AG09309 (cell line): ENCODE measurements at regions not wholly inside any gene's neighbourhood (a gene's known extent, or its start where the extent isn't known, plus 50 kb on each side); places are given as distances from the start of the nearest gene placed in this dataset.
"Not testable (repeated sequence)": the region's sequence is repeated elsewhere in the genome, so short reads cannot be mapped to it uniquely, and the experiment has no call there.

Experiments
- DNase-seq: peaks from one replicate; pipeline ENCODE4 v3.0.0-alpha.2; 2010; ENCODE audit warnings: low read depth
- H3K4me3 ChIP-seq: 2 replicates; pipeline ENCODE4 v1.5.1; 2011; ENCODE audit warnings: mild to moderate bottlenecking, low read depth, low read length, moderate library complexity; ENCODE audit not compliant: control insufficient read depth
- TF ChIP-seq, protein P1 (sequence below): IDR thresholded peaks from 2 replicates; pipeline ENCODE4 v1.5.1; 2011; ENCODE audit warnings: mild to moderate bottlenecking, low read depth, low read length, inconsistent platforms; ENCODE audit not compliant: insufficient read depth, control insufficient read depth; ENCODE audit errors: missing control alignments

DNA sequence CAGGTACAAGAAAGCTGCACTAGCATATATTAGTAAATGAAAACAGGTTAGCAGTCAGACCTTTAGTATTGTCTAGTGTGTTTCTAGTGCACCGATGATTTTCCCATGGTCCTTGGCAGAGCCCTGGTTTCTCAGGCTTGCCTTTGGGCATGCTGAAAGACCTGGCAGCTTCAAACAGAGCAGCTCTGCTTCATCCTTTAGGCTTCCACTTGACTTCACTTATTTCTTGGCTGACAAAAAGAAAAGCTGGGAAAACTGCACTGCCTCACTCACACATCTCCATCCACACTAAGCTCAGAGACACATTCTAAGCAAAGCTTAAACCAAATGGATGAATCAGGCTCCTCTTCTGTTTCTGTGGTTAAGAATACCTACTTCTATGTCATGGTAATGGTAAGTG is 374.8 kb upstream of the PDZRN3 start:
- no peak overlapping the region for H3K4me3 ChIP-seq
- TF ChIP-seq, protein P1, sequence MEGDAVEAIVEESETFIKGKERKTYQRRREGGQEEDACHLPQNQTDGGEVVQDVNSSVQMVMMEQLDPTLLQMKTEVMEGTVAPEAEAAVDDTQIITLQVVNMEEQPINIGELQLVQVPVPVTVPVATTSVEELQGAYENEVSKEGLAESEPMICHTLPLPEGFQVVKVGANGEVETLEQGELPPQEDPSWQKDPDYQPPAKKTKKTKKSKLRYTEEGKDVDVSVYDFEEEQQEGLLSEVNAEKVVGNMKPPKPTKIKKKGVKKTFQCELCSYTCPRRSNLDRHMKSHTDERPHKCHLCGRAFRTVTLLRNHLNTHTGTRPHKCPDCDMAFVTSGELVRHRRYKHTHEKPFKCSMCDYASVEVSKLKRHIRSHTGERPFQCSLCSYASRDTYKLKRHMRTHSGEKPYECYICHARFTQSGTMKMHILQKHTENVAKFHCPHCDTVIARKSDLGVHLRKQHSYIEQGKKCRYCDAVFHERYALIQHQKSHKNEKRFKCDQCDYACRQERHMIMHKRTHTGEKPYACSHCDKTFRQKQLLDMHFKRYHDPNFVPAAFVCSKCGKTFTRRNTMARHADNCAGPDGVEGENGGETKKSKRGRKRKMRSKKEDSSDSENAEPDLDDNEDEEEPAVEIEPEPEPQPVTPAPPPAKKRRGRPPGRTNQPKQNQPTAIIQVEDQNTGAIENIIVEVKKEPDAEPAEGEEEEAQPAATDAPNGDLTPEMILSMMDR = no peak
- DNase-seq = no peak

DNA sequence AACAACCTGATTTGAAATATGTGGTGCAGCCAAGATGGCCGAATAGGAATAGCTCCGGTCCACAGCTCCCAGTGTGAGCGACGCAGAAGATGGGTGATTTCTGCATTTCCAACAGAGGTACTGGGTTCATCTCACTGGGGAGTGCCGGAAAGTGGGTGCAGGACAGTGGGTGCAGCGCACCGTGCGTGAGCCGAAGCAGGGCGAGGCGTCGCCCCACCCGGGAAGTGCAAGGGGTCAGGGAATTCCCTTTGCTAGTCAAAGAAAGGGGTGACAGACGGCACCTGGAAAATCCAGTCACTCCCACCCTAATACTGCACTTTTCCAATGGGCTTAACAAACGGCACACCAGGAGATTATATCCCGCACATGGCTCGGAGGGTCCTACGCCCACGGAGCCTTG is 365.9 kb upstream of the PDZRN3 start:
- not testable (repeated sequence) for H3K4me3 ChIP-seq, DNase-seq

DNA sequence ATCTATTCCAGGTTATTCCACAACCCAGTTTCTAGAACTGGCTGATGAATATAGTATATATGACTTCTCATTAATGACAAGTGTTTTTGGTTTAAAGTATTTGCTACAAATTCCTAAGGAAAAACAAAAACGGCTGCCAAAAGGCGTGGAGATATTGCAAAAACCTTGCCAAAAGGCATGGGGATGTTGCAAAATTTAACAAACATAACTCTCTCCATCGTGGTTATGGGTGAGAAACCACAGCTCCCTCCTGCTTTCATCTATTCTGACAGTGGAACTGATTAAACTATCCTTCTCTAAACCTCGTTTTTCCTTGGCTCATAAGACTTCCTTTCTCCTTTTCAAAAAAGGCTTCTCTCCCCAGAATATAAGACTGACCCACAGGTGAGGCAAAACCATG is 342.0 kb upstream of the PDZRN3 start:
- DNase-seq = no peak
- H3K4me3 ChIP-seq = no peak overlapping the region
- TF ChIP-seq, protein P1 = no peak

DNA sequence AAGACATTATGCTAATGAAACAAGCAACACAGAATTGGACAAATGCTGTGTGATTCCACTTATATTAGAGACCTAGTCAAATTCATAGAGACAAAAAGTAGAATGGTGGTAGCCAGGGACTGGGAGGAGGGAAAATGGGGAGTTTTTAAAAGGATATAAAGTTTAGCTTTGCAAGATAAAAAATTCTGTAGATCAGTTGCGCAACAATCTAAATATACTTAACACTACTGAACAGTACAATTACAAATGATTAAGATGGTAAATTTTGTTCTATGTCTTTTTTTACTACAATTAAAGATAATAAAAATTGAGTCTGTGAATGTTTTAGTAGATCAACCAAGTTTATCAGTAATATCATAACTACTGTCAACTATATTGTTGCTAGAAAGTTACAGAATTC is 340.1 kb upstream of the PDZRN3 start:
- TF ChIP-seq, protein P1 = no peak
- no peak overlapping the region for H3K4me3 ChIP-seq
- no peak for DNase-seq

DNA sequence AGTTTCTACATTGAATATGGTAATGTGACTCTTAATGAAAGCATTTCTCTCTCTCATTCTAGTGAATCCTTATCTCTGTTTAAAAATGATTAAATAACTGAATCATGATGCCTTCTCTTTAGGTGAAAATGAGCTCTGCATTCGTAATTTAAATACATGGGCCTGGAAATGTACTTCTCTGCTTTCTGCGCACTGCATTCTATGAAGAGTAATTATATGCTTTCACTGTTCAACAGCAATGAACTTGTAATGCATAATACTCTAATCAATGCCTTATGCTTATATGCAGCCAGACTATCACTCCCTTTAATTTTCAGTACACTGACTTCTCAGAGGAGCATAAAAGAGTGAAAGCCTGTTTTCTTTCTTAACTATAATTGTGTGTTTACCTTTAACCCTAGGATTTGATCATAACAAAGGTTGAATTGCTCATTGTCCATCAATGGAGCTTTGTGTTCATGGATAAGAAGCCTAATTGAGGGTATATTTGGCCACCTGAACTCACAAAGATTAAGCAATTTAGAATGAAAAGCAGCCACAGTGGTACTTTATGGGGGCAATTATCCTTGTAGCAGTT is 330.8 kb upstream of the PDZRN3 start:
- H3K4me3 ChIP-seq = no peak overlapping the region
- no peak for DNase-seq
- TF ChIP-seq, protein P1 = no peak

DNA sequence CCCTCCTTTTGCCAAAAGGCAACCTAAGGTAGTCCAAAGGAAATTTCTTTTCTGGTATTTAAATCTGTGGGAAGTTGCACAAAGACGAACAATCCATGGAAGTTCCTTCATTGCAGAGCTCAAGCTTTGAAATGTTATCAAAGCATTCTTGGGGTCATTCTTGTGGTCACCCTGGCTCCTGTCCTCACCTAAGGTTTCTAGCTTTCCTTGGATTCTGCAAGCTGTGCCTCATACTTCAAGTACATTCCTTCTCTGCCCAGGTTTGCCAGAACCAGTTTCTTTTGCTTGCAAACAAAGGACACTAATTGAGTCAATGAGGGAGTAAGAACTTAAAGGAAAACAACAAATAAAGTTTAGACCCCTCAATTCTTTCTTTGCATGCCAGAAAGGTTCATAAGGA is 329.8 kb upstream of the PDZRN3 start:
- TF ChIP-seq, protein P1 = no peak
- DNase-seq = no peak

DNA sequence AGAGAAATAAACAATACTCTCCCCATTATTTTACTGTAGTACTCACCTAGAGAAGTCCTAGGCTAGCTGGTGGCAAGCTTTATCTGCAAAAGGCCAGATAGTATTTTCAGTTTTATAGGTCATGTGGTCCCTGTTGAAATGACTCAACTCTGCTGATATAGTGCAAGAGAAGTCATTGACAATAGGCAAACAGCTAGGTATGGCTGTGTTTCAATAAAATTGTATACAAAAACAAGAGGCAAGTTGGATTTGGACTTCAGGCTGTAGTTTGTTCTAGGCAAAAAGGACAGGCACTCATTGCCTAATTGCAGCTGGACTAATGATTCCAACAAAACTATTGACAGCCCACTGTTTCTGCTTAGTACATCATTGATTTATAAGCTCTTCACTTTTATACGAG is 328.0 kb upstream of the PDZRN3 start:
- TF ChIP-seq, protein P1 = no peak
- H3K4me3 ChIP-seq = no peak overlapping the region
- DNase-seq = no peak

More for the DNA sequence above, 329.8 kb upstream of the PDZRN3 start:
- no peak overlapping the region for H3K4me3 ChIP-seq
